ENCODE measurements at regions not wholly inside any gene's neighbourhood (a gene's known extent, or its start where the extent isn't known, plus 50 kb on each side); places are given as distances from the start of the nearest gene placed in this dataset.
"Not testable (repeated sequence)": the region's sequence is repeated elsewhere in the genome, so short reads cannot be mapped to it uniquely, and the experiment has no call there.

- ATAC-seq (ENCODE audit: poor library complexity) = no peak
Observed at GRCh38 chr9:17882688-17883594, 304.1 kb downstream of the SH3GL2 start.

GRCh38 chr9:17888066-17888465 lies 309.2 kb downstream of the SH3GL2 start:
- intact Hi-C loops (cut with DNase I) = no loop called here

More at GRCh38 chr9:17882688-17883594, 304.1 kb downstream of the SH3GL2 start:
- intact Hi-C loops (cut with DNase I) = no loop called here
- no peak for DNase-seq

GRCh38 chr9:17888964-17889363 lies 310.1 kb downstream of the SH3GL2 start:
- DNase-seq; intact Hi-C loops (cut with DNase I); ATAC-seq (ENCODE audit: poor library complexity): not testable (repeated sequence)

More at GRCh38 chr9:17888066-17888465, 309.2 kb downstream of the SH3GL2 start:
- no peak for DNase-seq
- no peak for ATAC-seq (ENCODE audit: poor library complexity)

- no peak for DNase-seq
- intact Hi-C loops (cut with DNase I) = no loop called here
- no peak for ATAC-seq (ENCODE audit: poor library complexity)
Observed at GRCh38 chr9:17894501-17895160, 315.8 kb downstream of the SH3GL2 start.

- ATAC-seq (ENCODE audit: poor library complexity) (no peak), DNase-seq (no peak)
- intact Hi-C loops (cut with DNase I) = no loop called here
Observed at GRCh38 chr9:17900606-17901005, 321.7 kb downstream of the SH3GL2 start.

GRCh38 chr9:17905366-17905765 lies 326.5 kb downstream of the SH3GL2 start:
- intact Hi-C loops (cut with DNase I) = no loop called here
- DNase-seq = no peak
- no peak for ATAC-seq (ENCODE audit: poor library complexity)

- no peak for ATAC-seq (ENCODE audit: poor library complexity)
- intact Hi-C loops (cut with DNase I) = no loop called here
- DNase-seq = no peak
Observed at GRCh38 chr9:17905781-17906175, 326.9 kb downstream of the SH3GL2 start.

GRCh38 chr9:17906176-17906840 lies 327.4 kb downstream of the SH3GL2 start:
- DNase-seq (no peak), ATAC-seq (ENCODE audit: poor library complexity) (peak; percentile 49)
- intact Hi-C loops (cut with DNase I) = no loop called here

GRCh38 chr9:17906841-17907778 lies 328.2 kb downstream of the SH3GL2 start:
- peak; percentile 34 for ATAC-seq (ENCODE audit: poor library complexity)
- DNase-seq = no peak
- intact Hi-C loops (cut with DNase I) = no loop called here

- intact Hi-C loops (cut with DNase I) = no loop called here
- ATAC-seq (ENCODE audit: poor library complexity) (peak; percentile 29), DNase-seq (no peak)
Observed at GRCh38 chr9:17907779-17908508, 329.1 kb downstream of the SH3GL2 start.

- intact Hi-C loops (cut with DNase I) = no loop called here
Observed at GRCh38 chr9:17926246-17926645, 347.4 kb downstream of the SH3GL2 start.

GRCh38 chr9:17927616-17928015 lies 348.8 kb downstream of the SH3GL2 start:
- DNase-seq = no peak
- no peak for ATAC-seq (ENCODE audit: poor library complexity)
- intact Hi-C loops (cut with DNase I) = no loop called here

More at GRCh38 chr9:17926246-17926645, 347.4 kb downstream of the SH3GL2 start:
- ATAC-seq (ENCODE audit: poor library complexity) = no peak
- no peak for DNase-seq

- no peak for ATAC-seq (ENCODE audit: poor library complexity)
- intact Hi-C loops (cut with DNase I) = no loop called here
- DNase-seq = no peak
Observed at GRCh38 chr9:17928228-17928627, 349.4 kb downstream of the SH3GL2 start.

- intact Hi-C loops (cut with DNase I) = no loop called here
- ATAC-seq (ENCODE audit: poor library complexity) = no peak
- no peak for DNase-seq
Observed at GRCh38 chr9:17928768-17929167, 349.9 kb downstream of the SH3GL2 start.

GRCh38 chr9:17929506-17929905 lies 350.6 kb downstream of the SH3GL2 start:
- DNase-seq (no peak), ATAC-seq (ENCODE audit: poor library complexity) (no peak)
- intact Hi-C loops (cut with DNase I) = no loop called here

- DNase-seq (no peak), ATAC-seq (ENCODE audit: poor library complexity) (no peak)
- intact Hi-C loops (cut with DNase I) = no loop called here
Observed at GRCh38 chr9:17930071-17930470, 351.2 kb downstream of the SH3GL2 start.

GRCh38 chr9:17936365-17936764 lies 357.5 kb downstream of the SH3GL2 start:
- ATAC-seq (ENCODE audit: poor library complexity) (no peak), DNase-seq (no peak)
- intact Hi-C loops (cut with DNase I) = no loop called here

Measured in Right ventricle myocardium superior (tissue), 1 donor.